ENCODE measurements at regions not wholly inside any gene's neighbourhood (a gene's known extent, or its start where the extent isn't known, plus 50 kb on each side); places are given as distances from the start of the nearest gene placed in this dataset.

- TF ChIP-seq CTCF (optimal IDR thresholded peaks at IDR 0.05 in 1 of 3, IDR thresholded peaks at IDR 0.05 in 1 of 3, conservative IDR thresholded peaks at IDR 0.05 in 1 of 3; ENCODE audit: extremely low read depth in 1 of 3, insufficient read depth in 2 of 3, low read length in 3 of 3) (no peak), EZH2 (IDR thresholded peaks at IDR 0.05; ENCODE audit: low read length) (no peak)
These were observed 1058.6 kb downstream of the TRHDE start for GRCh38 chr12:73330584-73331351.

All from keratinocyte (primary cell).